IMR-90 (cell line): ENCODE measurements at regions not wholly inside any gene's neighbourhood (a gene's known extent, or its start where the extent isn't known, plus 50 kb on each side); places are given as distances from the start of the nearest gene placed in this dataset.

Source experiments
- CTCF ChIP-seq: conservative IDR thresholded peaks from 2 replicates; pipeline ENCODE4 v1.5.1; 2012; ENCODE audit warnings: mild to moderate bottlenecking, low read depth, low read length, improper control_type of control experiment
- MAFK ChIP-seq: IDR thresholded peaks from 2 replicates; pipeline ENCODE4 v1.6.1; 2012; ENCODE audit warnings: low read depth, low read length, improper control_type of control experiment
- MAZ ChIP-seq: IDR thresholded peaks from 2 replicates; pipeline ENCODE4 v1.6.1; 2012; ENCODE audit warnings: low read depth, mild to moderate bottlenecking, low read length, improper control_type of control experiment, moderate library complexity, borderline replicate concordance
- MXI1 ChIP-seq: IDR thresholded peaks from 2 replicates; pipeline ENCODE4 v1.6.1; 2012; ENCODE audit warnings: low read depth, mild to moderate bottlenecking, low read length, moderate library complexity, borderline replicate concordance
- POLR2A ChIP-seq: IDR thresholded peaks from 2 replicates; pipeline ENCODE4 v1.6.1; 2012; ENCODE audit warnings: mild to moderate bottlenecking, low read depth, low read length
- RCOR1 ChIP-seq: IDR thresholded peaks from 2 replicates; pipeline ENCODE4 v1.6.1; 2012; ENCODE audit warnings: mild to moderate bottlenecking, low read length, improper control_type of control experiment; ENCODE audit not compliant: insufficient replicate concordance
- RFX5 ChIP-seq: IDR thresholded peaks from 2 replicates; pipeline ENCODE4 v1.8.0; 2012; ENCODE audit warnings: low read depth, mild to moderate bottlenecking, low read length, moderate library complexity

- no peak for TF ChIP-seq CTCF
- no peak for TF ChIP-seq POLR2A
- TF ChIP-seq MXI1 = no peak
- TF ChIP-seq MAFK = no peak
- no peak for TF ChIP-seq MAZ
- TF ChIP-seq RFX5 = no peak
- no peak for TF ChIP-seq RCOR1
Measured at GRCh38 chr13:55977436-55977835, 1163.3 kb upstream of the PRR20A start.
